Endothelial cell of umbilical vein (primary cell): ENCODE measurements at regions not wholly inside any gene's neighbourhood (a gene's known extent, or its start where the extent isn't known, plus 50 kb on each side); places are given as distances from the start of the nearest gene placed in this dataset.

Experiments
- BruUV-seq: library from RNA; stranded (reverse); fragments of 400-500 nt; replicated peaks from 2 replicates; lab custom pipeline; 2021; lab: Mats Ljungman, UMichigan
- CTCF ChIA-PET: fragments of 300-600, 350-600 bp; sonication (Branson Sonifier 250); formaldehyde crosslinking; loops from one replicate; lab custom pipeline; 2021; ENCODE audit warnings: antibody characterized with exemption, inconsistent platforms; lab: Charles Lee
- POLR2A ChIA-PET: fragments of 300-600, 350-600 bp; sonication (Branson Sonifier 250); formaldehyde crosslinking; loops from one replicate; lab custom pipeline; 2021; ENCODE audit warnings: antibody characterized with exemption, inconsistent platforms; lab: Charles Lee
- DNase-seq: peaks from one replicate; pipeline ENCODE4 v3.0.0-alpha.2; 2011; ENCODE audit warnings: low read depth, low spot score
- FAIRE-seq: peaks from 2 replicates; lab custom pipeline; 2011; peaks lifted over from hg19 to GRCh38; lab: Jason Lieb, UNC
- H2AFZ ChIP-seq: 2 replicates; pipeline ENCODE4 v1.6.0; 2012; ENCODE audit warnings: low read depth, low read length, control low read depth, inconsistent platforms
- H3K27ac ChIP-seq: 2 replicates; pipeline ENCODE4 v1.5.1; 2011; ENCODE audit warnings: low read depth, mild to moderate bottlenecking, control low read depth, low read length, moderate library complexity; ENCODE audit not compliant: insufficient read depth
- H3K27me3 ChIP-seq, 2 experiments: 2 replicates each; pipeline versions ENCODE4 v1.6.0 to v1.6.1; 2011; ENCODE audit warnings: low read length in 2 of 2, mixed read lengths in 1 of 2; ENCODE audit not compliant: control insufficient read depth in 2 of 2, insufficient read depth in 2 of 2
- H3K36me3 ChIP-seq, 2 experiments: 2 replicates in 1 of 2; 3 replicates in 1 of 2; pipeline ENCODE4 v1.5.1; 2011; ENCODE audit warnings: low read length in 2 of 2, mild to moderate bottlenecking in 1 of 2, moderate library complexity in 1 of 2; ENCODE audit not compliant: control insufficient read depth in 2 of 2, insufficient read depth in 2 of 2; ENCODE audit errors: extremely low read depth in 1 of 2
- H3K4me1 ChIP-seq: 3 replicates; pipeline ENCODE4 v1.5.1; 2011; ENCODE audit warnings: mild to moderate bottlenecking, low read length; ENCODE audit not compliant: control insufficient read depth, insufficient read depth; ENCODE audit errors: extremely low read depth
- H3K4me2 ChIP-seq: 2 replicates; pipeline ENCODE4 v1.6.1; 2011; ENCODE audit warnings: low read length, control low read depth, mixed read lengths; ENCODE audit not compliant: insufficient read depth
- H3K4me3 ChIP-seq, 3 experiments: fragments of 200-600 bp in 1 of 3; sonication (generic), shearing (Covaris generic) in 1 of 3; replicated peaks in 1 of 3; 2 replicates each; pipeline ENCODE4 v1.5.1; 2011 to 2016; ENCODE audit warnings: control low read depth in 3 of 3, low read length in 3 of 3, mild to moderate bottlenecking in 2 of 3, inconsistent platforms in 1 of 3, low read depth in 1 of 3, moderate library complexity in 1 of 3; ENCODE audit not compliant: insufficient read depth in 1 of 3
- H3K79me2 ChIP-seq: 2 replicates; pipeline ENCODE4 v1.6.0; 2012; ENCODE audit warnings: low read length, inconsistent platforms; ENCODE audit not compliant: control insufficient read depth, insufficient read depth
- H3K9ac ChIP-seq: replicated peaks from 2 replicates; pipeline ENCODE3; 2011; ENCODE audit warnings: low read length, control low read depth; ENCODE audit not compliant: insufficient read depth; ENCODE audit errors: extremely low read depth
- H3K9me1 ChIP-seq: replicated peaks from 3 replicates; pipeline ENCODE4 v1.6.0; 2011; ENCODE audit warnings: mild to moderate bottlenecking, low read length; ENCODE audit not compliant: control insufficient read depth, insufficient read depth; ENCODE audit errors: extremely low read depth
- H3K9me3 ChIP-seq: replicated peaks from 2 replicates; pipeline ENCODE4 v1.5.1; 2012; ENCODE audit warnings: low read length, inconsistent platforms; ENCODE audit not compliant: control insufficient read depth, insufficient read depth
- H4K20me1 ChIP-seq: replicated peaks from 2 replicates; pipeline ENCODE3; 2011; ENCODE audit warnings: mild to moderate bottlenecking, low read length; ENCODE audit not compliant: control insufficient read depth, insufficient read depth; ENCODE audit errors: extremely low read depth
- CTCF ChIP-seq, 2 donors: IDR thresholded peaks; 1 replicate in 1 of 2; 2 replicates in 1 of 2; pipeline ENCODE4 v1.5.1; 2011; ENCODE audit warnings: low read length in 2 of 2, mild to moderate bottlenecking in 2 of 2, moderate library complexity in 2 of 2, control low read depth in 1 of 2, inconsistent platforms in 1 of 2, low read depth in 1 of 2; ENCODE audit not compliant: insufficient read depth in 1 of 2; ENCODE audit errors: extremely low read depth in 1 of 2
- EZH2 ChIP-seq: IDR thresholded peaks from 2 replicates; pipeline ENCODE4 v1.6.1; 2012; ENCODE audit warnings: borderline replicate concordance, low read depth, mild to moderate bottlenecking, moderate library complexity, low read length, inconsistent platforms; ENCODE audit not compliant: severe bottlenecking
- FOS ChIP-seq: IDR thresholded peaks from 2 replicates; pipeline ENCODE4 v1.6.1; 2011; ENCODE audit warnings: mild to moderate bottlenecking, low read length, moderate library complexity, borderline replicate concordance; ENCODE audit not compliant: insufficient read depth
- GATA2 ChIP-seq: IDR thresholded peaks from 2 replicates; pipeline ENCODE4 v1.7.0; 2011; ENCODE audit warnings: low read depth, mild to moderate bottlenecking, moderate library complexity, mixed read lengths, low read length; ENCODE audit not compliant: insufficient read length, insufficient read depth
- JUN ChIP-seq: IDR thresholded peaks from 2 replicates; pipeline ENCODE4 v1.6.1; 2011; ENCODE audit warnings: borderline replicate concordance, low read depth; ENCODE audit not compliant: insufficient read length, insufficient read depth
- MAX ChIP-seq: IDR thresholded peaks from 2 replicates; pipeline ENCODE4 v1.6.1; 2011; ENCODE audit not compliant: insufficient read depth, insufficient read length
- MYC ChIP-seq: IDR thresholded peaks from one replicate; pipeline ENCODE4 v1.6.1; 2011; ENCODE audit warnings: mild to moderate bottlenecking, low read depth, low read length
- POLR2A ChIP-seq: IDR thresholded peaks from 2 replicates; pipeline ENCODE4 v1.6.1; 2012; ENCODE audit warnings: low read depth, mild to moderate bottlenecking, control low read depth, low read length
- POLR2AphosphoS5 ChIP-seq: IDR thresholded peaks from 2 replicates; pipeline ENCODE4 v1.6.1; 2012; ENCODE audit warnings: low read depth, mild to moderate bottlenecking, control low read depth, low read length, moderate library complexity; ENCODE audit not compliant: insufficient read depth
- dilution Hi-C: fragments of 300-500 bp; cut with MboI; formaldehyde crosslinking; loops from one replicate; pipeline ENCODE4 v1.15.0; 2019; ENCODE audit warnings: low sequenced_read_pairs; ENCODE audit not compliant: extremely low pct_ligation_motif_present
- intact Hi-C: fragments of 100-400 bp; cut with micrococcal nuclease; formaldehyde crosslinking; loops from one replicate; pipeline ENCODE4 v1.10.0; 2022

GRCh38 chr6:27145731-27146455 lies 101.6 kb upstream of the PRSS16 start:
- H3K27me3 ChIP-seq = peaks cover 0 to 1% of the 10 kb centered on the region in 2 experiments
- no peaks in the 10 kb centered on the region for H3K9me1 ChIP-seq
- peak overlapping the region; percentile 66 for H3K27ac ChIP-seq
- no peaks in the 10 kb centered on the region for H3K36me3 ChIP-seq
- peaks cover 5% of the 10 kb centered on the region for H3K4me1 ChIP-seq
- BruUV-seq = no TSS peak
- DNase-seq (peak; percentile 79), FAIRE-seq (peak; percentile 73)
- intact Hi-C loops (loop anchor here (1.0 to 2.0 kb wide), 4 partner anchors 14 to 1021 kb away; a partner anchor contains a TSS), dilution Hi-C loops (no loop called here)
- peak overlapping the region in 2 of 3 experiments; percentile 35 to 77 for H3K4me3 ChIP-seq
- H2AFZ ChIP-seq = peak overlapping the region; percentile 9
- H3K79me2 ChIP-seq = no peaks in the 10 kb centered on the region
- H3K9me3 ChIP-seq = no peaks in the 10 kb centered on the region
- H3K4me2 ChIP-seq = peak overlapping the region; percentile 69
- H3K9ac ChIP-seq = peak overlapping the region; percentile 83
- H4K20me1 ChIP-seq = no peaks in the 10 kb centered on the region
- CTCF ChIA-PET = interaction anchor here (1.0 to 4.0 kb wide), 5 partner anchors 11 to 650 kb away, joined by 3 to 31 read pairs (median 4); a partner anchor contains a TSS
- POLR2A ChIA-PET = interaction anchor here (0.6 to 4.0 kb wide), 8 partner anchors 13 to 1054 kb away, joined by 3 to 107 read pairs (median 5); a partner anchor contains a TSS
- TF ChIP-seq MAX (peak; percentile 41), JUN (no peak), FOS (no peak), POLR2AphosphoS5 (peak; percentile 77), MYC (no peak), CTCF (IDR thresholded peaks at IDR 0.05; ENCODE audit: extremely low read depth in 1 of 2, insufficient read depth in 1 of 2, low read depth in 1 of 2, low read length in 2 of 2) (no peak), GATA2 (no peak), POLR2A (peak; percentile 86), EZH2 (no peak)
